HG03108 (cell line): ENCODE measurements at regions not wholly inside any gene's neighbourhood (a gene's known extent, or its start where the extent isn't known, plus 50 kb on each side); places are given as distances from the start of the nearest gene placed in this dataset.
"Not testable (repeated sequence)": the region's sequence is repeated elsewhere in the genome, so short reads cannot be mapped to it uniquely, and the experiment has no call there.

Experiments
- ATAC-seq: cut with Tn5 transposase; IDR thresholded peaks from one replicate; pipeline ENCODE4 v1.9.1; 2021; ENCODE audit warnings: moderate library complexity; ENCODE audit not compliant: unreplicated experiment

DNA sequence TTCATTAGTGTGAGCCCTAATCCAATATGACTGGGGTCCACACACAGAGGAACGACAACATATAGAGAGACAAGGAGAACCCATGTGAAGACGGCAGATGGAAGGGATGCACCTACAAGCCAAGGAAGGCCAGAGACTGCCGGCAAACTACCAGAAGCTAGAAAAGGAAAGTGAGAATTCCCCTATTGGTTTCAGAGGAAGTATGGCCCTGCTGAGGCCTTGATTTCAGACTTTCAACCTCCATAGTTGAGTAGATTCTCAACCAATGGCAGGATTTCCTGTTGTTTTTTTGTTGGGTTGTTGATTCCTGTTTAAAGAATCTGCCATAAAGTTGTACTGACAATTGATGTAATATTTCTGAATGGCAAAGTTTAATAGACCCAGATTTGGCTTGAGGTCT, 241.5 kb downstream of the SATB2 start:
- no peak for ATAC-seq

DNA sequence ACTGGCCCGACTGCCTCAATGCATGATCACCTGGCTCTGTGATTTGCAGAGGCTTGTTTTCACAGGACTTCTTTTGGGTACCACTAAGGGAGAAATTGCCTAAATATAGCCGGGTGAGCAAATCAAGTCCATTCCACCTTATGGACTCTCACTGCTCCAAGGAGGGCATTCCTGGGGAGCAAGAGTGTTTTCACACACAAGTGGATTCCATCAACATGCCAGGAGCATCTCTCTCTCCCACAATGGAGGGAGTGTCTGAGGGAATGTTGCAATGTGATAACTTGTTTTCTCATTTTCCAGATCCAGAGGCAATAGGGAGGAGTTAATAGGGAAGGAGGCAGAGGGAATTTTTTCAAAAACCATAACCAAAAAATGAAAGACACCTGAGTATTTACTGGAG, 250.7 kb downstream of the SATB2 start:
- ATAC-seq: no peak

DNA sequence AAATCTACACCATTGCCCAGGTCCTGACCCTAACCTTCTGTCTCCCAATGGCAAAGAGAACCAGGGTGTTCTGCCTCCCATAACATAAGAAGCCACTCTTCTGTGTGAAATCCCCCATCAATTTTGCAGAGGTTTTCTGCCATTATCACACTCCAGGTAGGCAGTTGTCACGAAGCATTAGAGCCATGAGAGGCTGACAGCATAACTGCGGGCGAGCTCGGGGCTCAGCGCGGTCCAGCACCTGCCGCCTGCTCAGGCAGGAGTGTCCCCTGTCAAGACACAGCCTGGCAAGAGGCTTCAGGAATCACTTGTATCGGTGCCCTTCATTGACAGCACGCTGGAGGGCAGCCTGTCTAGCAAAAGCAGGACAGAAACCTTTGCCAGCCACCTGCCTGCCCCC, 251.2 kb downstream of the SATB2 start:
- no peak for ATAC-seq

DNA sequence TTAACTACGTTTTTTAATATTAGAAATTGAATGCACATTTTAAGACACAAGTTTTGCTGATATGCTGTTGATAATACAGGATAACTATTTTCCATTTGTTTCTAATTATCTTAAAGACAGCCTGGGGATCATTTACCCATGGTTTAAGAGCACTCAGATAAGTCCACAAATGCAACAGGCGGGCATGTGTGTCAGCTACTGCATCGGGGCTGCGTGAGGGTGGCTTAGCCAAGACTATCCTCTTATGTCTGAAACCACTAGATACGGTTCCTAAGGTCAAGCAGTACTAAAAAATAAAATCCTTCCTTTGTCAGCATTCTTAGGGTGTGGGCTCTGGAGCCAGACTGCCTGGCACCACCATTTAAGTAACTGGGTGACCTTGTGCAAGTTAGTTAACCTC, 254.8 kb downstream of the SATB2 start:
- no peak for ATAC-seq

DNA sequence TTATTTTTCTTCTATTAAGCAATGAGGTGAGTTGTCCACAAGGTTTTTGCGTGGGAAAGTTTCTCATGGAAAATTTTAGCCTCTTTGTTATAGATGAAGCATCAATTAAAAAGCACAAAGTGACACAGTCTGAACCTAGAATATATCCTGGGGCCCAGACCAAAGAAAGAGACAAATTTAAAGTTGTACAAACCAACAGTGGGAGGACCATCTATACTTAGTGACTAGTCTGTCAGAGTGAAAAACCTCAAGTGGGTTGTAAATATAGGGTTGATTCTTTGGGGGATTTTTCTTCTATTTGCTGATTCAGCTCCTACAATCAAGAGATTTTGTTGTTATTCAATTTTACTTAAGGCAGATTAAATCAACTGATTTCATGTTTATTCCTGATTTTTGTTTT, 256.2 kb downstream of the SATB2 start:
- no peak for ATAC-seq

DNA sequence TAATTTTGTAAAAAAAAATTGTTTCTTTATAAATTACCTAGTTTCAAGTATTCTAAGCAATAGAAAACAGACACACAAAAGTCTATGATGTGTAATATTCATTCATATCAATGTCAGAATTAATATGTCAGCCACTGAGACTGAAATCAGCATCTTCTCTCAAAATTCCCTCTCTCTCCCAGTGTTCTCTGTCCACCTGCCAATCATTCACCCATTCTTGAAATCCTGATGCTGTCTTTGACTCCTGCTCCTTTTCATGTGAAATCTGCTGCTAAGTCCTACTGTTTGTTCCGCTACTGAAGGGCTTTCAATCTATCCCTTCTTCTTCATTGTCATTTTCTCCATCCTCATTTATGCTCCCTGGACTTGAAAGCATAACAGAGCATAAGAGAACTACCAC, 257.9 kb downstream of the SATB2 start:
- no peak for ATAC-seq

DNA sequence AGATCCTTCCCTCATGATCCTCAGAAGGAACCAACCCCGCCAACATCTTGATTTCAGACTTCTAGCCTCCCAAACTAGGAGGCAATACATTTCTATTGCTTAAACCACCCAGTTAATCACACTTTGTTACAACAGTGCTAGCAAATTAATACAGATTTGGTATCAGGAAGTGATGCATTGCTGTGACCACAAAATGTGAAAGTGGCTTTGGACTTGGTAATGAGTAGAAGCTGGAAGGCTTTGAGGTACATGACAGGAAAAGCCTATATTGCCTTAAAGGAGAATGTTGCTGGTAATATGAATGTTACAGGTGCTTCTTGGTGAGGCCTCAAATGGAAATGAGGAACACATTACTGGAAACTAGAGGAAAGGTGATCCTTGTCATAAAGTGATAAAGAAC, 260.3 kb downstream of the SATB2 start:
- ATAC-seq: no peak

DNA sequence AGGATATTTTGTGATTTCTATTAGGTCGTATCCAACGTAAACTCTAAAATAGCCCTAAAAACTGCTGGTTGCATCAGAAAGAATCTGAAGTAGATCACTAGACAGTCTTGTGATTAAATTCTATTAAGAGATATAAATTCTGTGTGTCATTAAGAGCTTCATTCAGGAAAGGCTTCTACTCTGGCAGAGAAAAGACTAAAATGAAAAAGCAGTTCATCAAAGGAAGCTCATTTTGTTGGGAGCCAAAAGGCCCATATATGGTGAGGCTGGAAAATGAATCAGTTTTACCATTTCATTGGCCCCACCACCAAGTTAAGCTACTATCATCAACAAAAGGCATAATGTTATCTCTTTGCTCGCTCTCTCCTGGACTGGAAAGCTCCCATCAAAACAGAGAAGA, 261.1 kb downstream of the SATB2 start:
- ATAC-seq: no peak

DNA sequence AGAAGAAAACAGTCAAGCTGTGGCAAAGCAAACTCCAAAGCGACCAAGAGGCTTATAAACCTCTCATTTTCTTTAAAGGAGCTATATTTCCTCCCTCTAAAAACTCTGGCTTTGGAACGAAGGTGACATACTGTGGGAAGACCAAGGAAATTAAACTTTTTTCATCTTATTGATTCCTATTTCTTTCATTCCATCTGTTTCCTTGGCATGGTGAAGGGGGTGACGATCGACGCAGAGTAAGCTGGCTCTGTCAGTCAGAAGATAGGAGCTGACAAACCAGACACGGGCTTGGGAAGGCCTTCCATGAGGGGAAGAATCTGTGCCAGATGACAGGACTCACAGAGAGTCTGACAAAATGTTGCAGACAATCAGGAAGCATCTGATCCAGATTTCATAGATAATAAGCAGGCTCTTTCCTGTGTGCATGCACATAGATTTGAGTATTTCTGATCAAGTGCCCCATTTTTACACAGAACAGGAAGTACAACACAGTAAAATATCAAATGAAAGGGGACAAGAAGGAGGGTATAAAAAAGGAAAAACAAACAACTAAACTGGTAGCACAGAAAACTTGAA, 261.7 kb downstream of the SATB2 start:
- no peak for ATAC-seq

DNA sequence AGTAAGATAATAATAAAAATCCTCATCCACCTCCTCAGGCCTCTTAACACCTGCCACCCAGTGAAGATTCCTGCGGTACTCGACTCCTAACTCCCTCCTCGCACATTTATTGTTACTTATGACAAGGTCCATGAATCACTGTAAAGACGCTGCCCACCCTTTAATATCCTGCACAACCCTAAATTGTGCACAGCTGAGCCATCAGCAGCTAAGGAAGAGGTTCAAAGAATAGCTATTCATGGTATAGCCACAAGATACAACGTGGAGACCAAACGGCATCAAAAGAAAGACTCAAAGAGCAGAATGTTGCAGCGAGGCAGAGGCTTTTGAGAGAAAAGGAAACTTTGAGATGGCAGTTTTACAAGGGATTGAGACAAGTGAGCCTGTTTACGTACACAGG, 266.3 kb downstream of the SATB2 start:
- ATAC-seq: no peak

DNA sequence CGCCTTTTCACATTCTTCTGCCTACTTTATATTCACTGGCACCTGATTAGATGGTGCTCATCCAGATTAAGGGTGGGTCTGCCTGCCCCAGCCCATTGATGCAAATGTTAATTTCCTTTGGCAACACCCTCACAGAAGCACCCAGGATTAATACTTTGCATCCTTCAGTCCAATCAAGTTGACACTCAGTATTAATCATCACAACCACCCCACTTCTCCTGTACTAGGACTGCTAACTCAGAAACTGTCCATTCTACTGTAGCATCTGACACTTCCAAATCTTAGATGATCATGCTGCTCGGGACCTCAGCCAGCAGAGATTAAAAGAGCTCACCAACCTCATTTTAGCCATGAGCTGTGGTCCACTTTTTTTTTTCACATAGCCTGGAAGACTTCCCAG, 268.5 kb downstream of the SATB2 start:
- no peak for ATAC-seq

DNA sequence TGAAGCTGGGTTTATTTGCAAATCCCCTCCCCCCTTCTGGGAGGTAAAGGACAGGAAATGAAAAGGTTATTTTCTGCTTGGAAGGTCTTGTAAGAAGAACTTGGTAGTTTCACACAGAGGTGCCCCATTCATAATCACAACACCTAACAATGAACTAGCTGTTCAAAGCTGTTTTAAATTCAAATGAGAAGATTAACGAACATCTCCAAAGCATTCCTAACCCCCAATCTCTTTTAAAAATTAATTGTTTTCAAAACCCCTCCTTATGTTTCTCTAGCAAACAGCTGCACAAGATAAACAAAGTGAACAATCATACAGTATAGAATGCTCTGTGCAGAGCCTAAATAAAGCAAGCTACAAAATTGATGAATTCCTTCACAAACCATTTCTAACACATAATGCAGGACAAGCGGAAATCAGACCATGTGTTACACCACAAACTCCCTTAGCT, 271.4 kb downstream of the SATB2 start:
- no peak for ATAC-seq

DNA sequence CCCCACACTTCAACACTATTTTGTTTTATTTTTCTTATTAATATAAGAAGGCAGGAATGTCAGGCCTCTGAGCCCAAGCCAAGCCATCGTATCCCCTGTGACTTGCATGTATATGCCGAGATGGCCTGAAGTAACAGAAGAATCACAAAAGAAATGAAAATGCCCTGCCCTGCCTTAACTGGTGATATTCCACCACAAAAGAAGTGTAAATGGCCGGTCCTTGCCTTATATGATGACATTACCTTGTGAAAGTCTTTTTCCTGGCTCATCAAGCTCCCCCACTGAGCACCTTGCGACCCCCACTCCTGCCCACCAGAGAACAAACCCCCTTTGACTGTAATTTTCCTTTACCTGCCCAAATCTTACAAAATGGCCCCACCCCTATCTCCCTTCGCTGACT, 272.6 kb downstream of the SATB2 start:
- ATAC-seq: not testable (repeated sequence)

DNA sequence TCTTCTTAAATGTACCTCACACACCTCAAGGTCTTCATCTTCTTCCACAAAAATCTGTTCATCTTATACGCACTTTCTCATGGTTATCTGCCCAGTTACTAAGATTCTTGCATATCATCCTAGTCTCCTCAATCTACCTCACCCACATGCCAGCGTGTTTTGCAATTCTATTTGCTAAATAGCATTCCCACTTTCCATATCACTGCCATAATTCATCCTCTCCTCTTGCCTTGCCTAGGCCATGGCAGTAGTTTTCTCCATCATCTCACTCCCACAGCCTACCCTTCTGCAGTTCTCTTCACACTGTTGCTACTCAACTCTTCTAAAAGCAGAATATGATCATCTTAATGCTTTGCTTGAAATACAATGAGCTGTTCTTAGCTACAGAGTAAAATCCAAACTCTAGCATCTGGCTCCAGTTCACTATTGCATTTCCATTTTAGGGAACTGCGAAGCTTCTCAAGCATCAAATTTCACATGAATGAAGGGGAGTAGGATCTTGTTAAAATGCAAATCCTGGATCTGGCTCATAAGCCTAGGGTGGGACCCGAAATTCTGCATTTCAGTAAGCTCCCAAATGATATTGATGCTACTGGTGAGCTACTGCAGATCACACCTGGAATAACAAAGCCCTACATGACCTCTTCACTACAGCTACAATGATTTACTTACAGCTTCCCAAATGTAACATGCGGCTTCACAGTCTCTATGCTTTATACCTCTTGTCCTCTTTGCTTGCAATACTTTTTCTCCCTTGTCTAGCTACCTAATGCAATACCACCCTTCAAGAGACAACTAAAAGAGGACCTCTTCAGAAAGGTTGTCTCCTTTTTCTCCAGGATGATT, 293.9 kb downstream of the SATB2 start:
- ATAC-seq: no peak

DNA sequence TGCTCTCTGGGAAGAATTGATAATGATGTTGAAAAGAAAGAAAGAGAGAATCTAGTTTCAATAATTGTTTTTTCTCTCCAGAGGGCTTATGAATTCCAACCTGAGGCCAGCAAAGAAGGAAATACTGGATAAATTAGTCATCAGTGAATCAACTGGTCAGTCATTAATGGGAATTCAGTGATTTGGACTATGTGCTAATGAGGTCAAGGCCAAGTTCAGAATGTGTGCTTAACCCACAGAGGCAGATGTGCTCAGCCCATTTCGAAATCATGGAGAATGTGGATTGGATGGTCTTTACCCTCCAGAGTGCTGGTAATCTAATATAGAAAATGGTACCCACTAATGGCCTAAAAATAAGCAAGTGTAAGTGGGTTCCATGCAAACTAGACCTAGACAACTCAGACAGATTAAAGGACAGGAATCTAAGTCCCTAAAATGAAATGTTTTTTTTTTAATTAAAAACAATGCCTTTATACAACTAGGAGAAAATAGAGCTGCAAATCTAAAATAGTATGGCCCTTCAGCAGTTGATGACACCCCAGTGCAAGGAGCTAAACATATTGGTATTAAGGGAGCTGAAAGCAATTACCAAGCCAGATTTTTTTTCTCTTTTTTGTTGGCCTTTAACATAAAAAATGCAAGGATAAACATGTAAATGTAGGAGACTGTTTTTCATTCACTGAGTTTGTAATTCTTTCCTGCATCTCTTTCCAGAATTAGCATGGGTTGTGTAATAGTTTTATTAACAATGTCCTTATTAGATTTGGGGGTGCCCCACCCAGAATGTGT, 296.9 kb downstream of the SATB2 start:
- no peak for ATAC-seq

DNA sequence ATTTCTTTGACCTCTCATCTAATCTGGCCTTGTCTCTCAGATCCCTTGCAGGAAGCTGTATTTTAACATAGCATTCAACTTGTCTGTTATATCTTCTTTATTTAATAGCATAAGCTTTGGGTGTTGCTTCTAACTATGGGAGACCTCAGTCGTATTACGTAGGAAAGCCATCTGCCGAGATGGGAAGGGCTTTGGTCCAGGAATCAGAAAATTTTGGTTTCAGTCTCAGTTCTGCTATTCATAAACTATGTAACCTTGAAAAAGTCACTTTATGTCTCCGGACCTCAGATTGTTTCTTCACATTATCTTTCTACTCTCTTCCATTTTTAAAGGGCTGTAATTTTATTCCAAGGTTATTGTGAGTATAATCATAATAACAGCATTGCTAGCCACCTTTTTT, 297.7 kb downstream of the SATB2 start:
- ATAC-seq: no peak

DNA sequence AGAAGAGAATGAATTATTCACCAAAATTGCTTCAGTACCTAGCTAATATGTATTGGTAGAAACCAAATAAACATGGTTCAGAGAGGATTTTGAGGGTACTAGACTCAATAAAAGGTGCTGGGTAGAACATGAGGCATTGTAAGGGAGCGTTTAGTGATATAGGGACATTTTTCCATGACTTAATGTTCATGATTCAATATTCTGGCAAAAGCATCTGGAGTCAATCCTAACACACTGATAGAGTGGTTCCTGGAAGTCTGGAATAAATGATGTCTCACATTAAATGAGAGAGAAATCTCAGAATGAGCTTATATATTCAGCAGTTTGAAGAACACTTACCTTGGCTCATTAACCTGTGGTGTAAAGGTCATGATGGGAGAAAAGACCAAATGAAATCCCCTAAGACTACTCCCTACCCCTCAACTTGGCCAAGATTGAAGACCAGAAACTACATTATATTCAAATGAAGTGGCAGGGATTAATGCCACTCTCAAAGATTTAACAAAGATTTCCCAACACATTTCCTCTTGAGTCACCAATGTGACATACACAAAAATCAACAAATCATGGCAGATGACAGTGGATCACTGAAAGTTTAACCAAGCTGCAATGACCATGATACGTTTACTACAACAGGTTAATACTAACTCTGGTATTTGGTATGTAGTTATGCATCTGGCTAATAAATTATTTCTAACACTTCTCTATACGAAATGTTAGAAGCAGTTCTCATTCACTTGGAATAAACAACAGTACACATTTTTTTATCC, 309.5 kb downstream of the SATB2 start:
- ATAC-seq: no peak

DNA sequence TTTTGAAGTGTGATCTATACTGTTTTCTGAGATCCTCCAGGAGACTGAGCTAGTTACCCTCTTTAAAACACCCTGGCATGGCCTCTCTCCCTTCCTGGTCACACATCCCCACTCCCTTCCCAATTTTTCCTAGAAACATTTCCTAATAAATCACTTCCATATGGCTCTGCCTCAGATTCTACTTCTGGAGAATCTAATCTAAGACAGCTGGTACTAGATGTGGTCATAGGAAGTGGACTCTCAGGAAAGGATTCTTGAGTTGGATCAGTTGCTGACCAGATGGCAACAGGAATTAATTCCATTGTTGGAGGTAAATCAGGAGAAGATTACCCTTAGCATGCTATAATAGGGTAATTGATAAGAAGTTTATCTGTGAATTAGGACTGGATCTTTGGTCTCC, 310.5 kb downstream of the SATB2 start:
- no peak for ATAC-seq

DNA sequence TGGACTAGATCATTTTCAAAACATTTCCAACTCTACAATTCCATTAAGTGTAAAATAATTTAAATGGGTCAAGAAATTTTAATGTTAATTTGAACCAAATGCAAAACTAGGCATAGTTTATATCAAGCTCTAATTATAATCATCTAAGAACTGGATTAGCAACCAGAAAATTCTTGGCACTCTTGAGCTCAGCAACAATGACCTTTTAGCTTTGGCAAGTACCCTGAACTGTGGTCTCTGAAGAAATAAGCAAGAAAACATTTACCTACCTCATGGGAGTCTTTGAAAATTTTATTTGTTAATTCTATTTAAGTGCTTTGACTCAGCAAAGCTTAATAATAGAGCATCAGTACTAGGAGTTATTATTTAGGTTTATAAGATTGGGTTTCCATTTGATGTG, 313.2 kb downstream of the SATB2 start:
- no peak for ATAC-seq

DNA sequence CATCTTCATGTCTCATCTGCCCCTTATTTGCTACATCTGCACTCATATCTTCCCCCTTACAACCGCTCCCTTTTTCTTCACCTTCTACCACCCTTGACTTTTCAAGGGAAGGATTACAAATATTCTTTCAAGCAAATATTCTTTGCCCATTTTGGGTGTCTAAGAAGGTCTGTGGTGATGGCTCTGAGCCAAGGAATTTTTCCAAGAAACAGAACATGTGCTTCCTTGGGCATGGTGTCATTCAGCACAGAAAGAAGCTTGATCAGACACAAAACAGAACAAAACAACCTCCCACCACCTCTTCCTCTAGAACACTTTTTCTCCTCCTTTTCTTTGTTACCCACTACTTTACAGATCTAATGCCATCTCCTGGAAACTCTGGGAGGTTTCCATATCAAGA, 313.7 kb downstream of the SATB2 start:
- no peak for ATAC-seq

DNA sequence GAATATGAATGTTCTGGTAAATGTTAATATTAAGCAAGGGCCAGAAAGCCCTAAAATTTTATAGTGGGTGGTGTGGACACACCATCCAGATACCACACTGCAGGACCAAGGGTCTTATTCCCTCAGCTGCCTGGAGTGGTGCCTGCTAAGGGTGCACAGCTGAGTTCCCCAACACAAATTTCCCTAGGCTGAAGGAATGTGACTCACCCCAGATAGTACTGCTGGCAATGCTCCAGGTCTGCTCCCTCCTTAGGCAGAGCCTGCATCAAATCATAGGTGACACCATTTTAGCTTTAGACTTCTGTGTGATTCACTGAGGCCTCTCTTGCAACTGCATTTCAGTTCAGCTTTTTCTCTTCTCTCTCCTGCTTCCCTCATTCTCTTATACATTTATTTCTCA, 321.1 kb downstream of the SATB2 start:
- no peak for ATAC-seq
